GM10248 (cell line): ENCODE measurements at regions not wholly inside any gene's neighbourhood (a gene's known extent, or its start where the extent isn't known, plus 50 kb on each side); places are given as distances from the start of the nearest gene placed in this dataset.

ENCODE experiments used
- CTCF ChIA-PET: fragments of 300-600 bp; sonication (Branson Sonifier 250); formaldehyde crosslinking; extraction: SDS; loops from one replicate; lab custom pipeline; 2021; ENCODE audit warnings: antibody characterized with exemption; lab: Yijun Ruan, JAX
- POLR2A ChIA-PET: fragments of 350-650 bp; sonication (Branson Sonifier 250); formaldehyde crosslinking; extraction: SDS; loops from one replicate; lab custom pipeline; 2020; ENCODE audit warnings: antibody characterized with exemption; lab: Yijun Ruan, JAX
- DNase-seq: peaks from one replicate; pipeline ENCODE4 v3.0.0; 2012; ENCODE audit errors: extremely low spot score
- CTCF ChIP-seq: IDR thresholded peaks from 2 replicates; pipeline ENCODE4 v1.5.1; 2012; ENCODE audit warnings: mild to moderate bottlenecking, low read depth; ENCODE audit errors: extremely low read depth, missing control alignments, control extremely low read depth

DNA sequence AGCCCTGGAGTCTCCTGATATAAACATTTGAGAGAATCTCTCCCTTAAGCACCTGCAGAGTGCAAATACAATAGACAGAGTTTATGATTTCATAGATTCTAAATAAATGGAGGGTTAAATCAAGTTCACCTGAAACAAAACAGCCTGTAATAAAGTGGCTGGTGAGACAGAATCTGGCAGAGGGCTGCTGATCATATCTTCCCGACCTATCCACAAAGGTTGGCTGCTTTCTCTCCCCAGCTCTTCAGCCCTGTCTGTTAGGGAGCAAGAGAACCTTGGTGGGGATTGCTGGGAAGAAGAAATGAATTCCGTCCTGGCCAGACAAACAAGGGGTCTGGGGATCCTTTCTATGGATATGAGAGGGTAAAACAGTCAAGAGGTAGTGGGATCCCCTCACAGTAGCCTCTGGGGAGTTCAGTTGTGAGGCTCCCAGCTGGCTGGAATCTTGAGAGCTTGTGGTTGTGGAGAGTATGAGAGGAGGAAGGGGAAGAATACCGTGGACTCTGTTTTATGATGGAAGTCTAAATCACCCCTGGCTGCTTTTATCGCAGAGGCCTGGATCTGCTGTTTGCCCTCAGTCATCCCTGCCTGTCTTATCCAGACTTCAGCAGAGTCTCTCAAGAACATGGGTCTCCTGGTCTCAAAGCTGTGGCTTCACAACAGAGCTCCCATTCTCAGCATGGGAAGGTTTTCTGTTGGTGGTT, 451.3 kb downstream of the NTRK3 start:
- no peak for TF ChIP-seq CTCF
- POLR2A ChIA-PET = no interaction called here
- CTCF ChIA-PET = interaction anchor here (1.3 kb wide), 1 partner anchor 15 kb away, joined by 3 read pairs; no protein-coding TSS in a partner anchor
- DNase-seq = no peak

DNA sequence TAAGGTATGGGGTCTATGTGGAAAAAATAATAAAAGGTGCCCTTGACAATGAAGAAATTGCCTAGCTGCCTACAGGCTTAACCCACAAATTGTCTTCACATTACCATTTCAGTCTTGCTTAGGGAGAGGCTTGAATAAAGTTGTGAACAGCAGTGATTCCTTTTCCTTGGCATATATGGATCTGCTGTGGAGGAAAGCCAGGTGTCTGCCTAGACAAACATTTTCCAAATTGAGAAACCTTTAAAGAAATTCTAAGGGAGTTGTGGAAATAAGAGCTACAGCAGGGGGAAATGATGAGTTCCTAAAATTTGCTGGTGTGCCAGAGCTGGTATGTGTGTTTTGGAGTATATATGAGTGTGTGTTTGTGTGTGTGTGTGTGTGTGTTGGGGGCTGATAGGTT, 452.1 kb downstream of the NTRK3 start:
- CTCF ChIA-PET = no interaction called here

DNA sequence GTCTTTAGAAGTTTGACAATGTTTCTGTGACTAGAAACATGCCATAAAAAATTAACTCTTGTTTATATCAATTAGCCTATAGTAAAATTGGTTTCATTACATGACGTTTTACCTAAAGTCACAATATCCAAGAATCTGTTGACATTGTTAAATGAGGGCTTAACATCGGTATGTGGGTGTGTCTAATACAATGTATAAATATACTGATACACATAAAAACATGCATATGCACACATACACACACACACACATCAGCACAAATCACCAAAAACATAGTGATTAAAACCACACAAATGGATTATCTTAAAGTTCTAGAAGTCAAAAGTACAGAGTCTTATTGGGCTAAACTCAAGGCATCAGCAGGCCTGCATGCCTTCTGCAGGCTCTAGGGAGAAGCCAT, 456.7 kb downstream of the NTRK3 start:
- no peak for DNase-seq
- TF ChIP-seq CTCF = no peak
- CTCF ChIA-PET = no interaction called here
- POLR2A ChIA-PET = no interaction called here

More for the DNA sequence above, 452.1 kb downstream of the NTRK3 start:
- no peak for TF ChIP-seq CTCF
- no peak for DNase-seq
- POLR2A ChIA-PET = no interaction called here

DNA sequence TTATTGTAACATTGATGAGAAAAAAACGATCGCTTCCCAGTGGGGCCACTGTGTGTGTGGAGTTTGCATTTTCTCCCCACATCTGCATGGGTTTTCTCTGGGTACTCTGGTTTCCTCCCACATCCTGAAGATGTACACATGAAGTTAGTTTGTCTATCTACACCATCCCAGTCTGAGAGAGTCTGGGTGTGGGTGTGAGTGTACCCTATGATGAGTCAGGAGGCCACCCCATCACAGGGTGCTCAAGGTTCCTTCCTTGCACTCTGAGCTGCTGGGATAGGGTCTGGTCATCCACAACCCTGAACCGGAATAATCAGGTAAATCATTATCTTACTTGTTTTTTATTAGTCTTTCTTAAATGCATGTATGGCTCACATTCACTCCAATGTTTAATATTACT, 457.1 kb downstream of the NTRK3 start:
- TF ChIP-seq CTCF = no peak
- CTCF ChIA-PET = no interaction called here
- DNase-seq = no peak
- POLR2A ChIA-PET = no interaction called here

GRCh38 chr15:87793725-87794124, 462.8 kb downstream of the NTRK3 start:
- no peak for DNase-seq
- ChIA-PET POLR2A (no interaction called here), CTCF (interaction anchor here (1.2 kb wide), 1 partner anchor 12 kb away, joined by 3 read pairs; no protein-coding TSS in a partner anchor)
- TF ChIP-seq CTCF = no peak

DNA sequence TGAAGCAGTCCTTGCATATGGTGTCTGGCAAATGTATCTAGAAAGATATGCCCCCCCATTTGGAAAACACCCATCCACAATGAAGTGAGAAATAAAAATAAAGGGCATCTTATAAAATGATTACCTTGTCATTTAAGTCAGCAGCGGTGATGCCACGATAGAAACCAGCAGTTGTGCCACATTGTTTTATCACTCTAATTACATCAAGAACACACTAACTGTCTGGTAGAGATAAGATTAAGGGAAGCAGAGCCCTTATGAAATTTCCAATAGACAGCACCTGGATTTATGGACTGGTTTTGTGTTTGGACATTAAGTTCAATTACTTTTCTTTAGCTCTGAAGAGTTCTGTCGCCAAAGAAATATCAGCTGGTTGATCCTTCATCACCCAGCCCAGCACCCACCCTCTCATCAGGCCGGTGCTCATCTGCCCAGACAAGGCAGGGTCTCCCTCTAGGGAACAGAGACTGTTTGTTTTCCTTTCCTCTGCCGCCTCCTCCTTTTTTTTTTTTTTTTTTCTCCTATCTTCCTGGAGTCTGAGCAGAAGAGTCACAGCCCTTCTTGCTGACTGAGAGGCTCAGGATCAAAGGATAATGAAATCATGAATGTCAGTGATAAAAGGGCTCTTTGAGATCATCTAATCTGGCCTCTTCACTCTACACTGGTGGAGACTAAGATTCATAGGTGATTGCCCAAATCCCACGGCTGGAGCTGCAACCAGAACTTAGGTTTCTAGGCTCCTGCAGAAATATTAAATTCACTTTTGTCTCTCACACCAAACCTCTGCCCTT, 464.1 kb downstream of the NTRK3 start:
- no peak for DNase-seq
- no peak for TF ChIP-seq CTCF
- ChIA-PET CTCF (no interaction called here), POLR2A (no interaction called here)
